IPS DF 6.9 (cell line): ENCODE measurements at regions not wholly inside any gene's neighbourhood (a gene's known extent, or its start where the extent isn't known, plus 50 kb on each side); places are given as distances from the start of the nearest gene placed in this dataset.
"Not testable (repeated sequence)": the region's sequence is repeated elsewhere in the genome, so short reads cannot be mapped to it uniquely, and the experiment has no call there.

ENCODE experiments used
- DNase-seq: peaks from one replicate; pipeline ENCODE4 v3.0.0-alpha.2; 2013; ENCODE audit warnings: low read depth, low spot score
- H3K27ac ChIP-seq: one replicate; pipeline ENCODE4 v1.5.1; 2013; ENCODE audit warnings: low read length, control low read depth
- H3K27me3 ChIP-seq: 2 replicates; pipeline ENCODE4 v1.6.1; 2013; ENCODE audit warnings: mild to moderate bottlenecking, low read length; ENCODE audit not compliant: control insufficient read depth, insufficient read depth
- H3K36me3 ChIP-seq: 2 replicates; pipeline ENCODE4 v1.6.1; 2013; ENCODE audit warnings: low read length; ENCODE audit not compliant: control insufficient read depth, insufficient read depth
- H3K4me1 ChIP-seq: 2 replicates; pipeline ENCODE4 v1.6.1; 2013; ENCODE audit warnings: low read length; ENCODE audit not compliant: control insufficient read depth, insufficient read depth
- H3K4me3 ChIP-seq: 2 replicates; pipeline ENCODE4 v1.5.1; 2013; ENCODE audit warnings: mild to moderate bottlenecking, low read length
- H3K9me3 ChIP-seq: 2 replicates; pipeline ENCODE4 v1.6.1; 2013; ENCODE audit warnings: low read length, inconsistent platforms; ENCODE audit not compliant: control insufficient read depth, insufficient read depth
- WGBS: extraction: QIAGEN DNeasy Blood & Tissue Kit; methylation state at CpG from one replicate; pipeline ENCODE4 v1.1.7; 2013; ENCODE audit warnings: mixed read lengths, missing lambda C conversion rate; ENCODE audit not compliant: insufficient read length, insufficient coverage; 5-methylcytosine and 5-hydroxymethylcytosine counted together

- H3K27me3 ChIP-seq, result no peaks in the 10 kb centered on the region
- no peaks in the 10 kb centered on the region for H3K4me1 ChIP-seq
- no peak overlapping the region for H3K4me3 ChIP-seq
- whole genome bisulfite sequencing, result no CpG with 5 or more reads among the region's 3 CpGs
- no peaks in the 10 kb centered on the region for H3K9me3 ChIP-seq
- DNase-seq, result no peak
- no peak overlapping the region for H3K27ac ChIP-seq
- no peaks in the 10 kb centered on the region for H3K36me3 ChIP-seq
Observed at GRCh38 chr12:67780580-67781084, 132.1 kb downstream of the DYRK2 start.

GRCh38 chr12:67782573-67782972 lies 134.0 kb downstream of the DYRK2 start:
- no peak for DNase-seq
- no peak overlapping the region for H3K27ac ChIP-seq
- no peaks in the 10 kb centered on the region for H3K27me3 ChIP-seq
- H3K9me3 ChIP-seq, result no peaks in the 10 kb centered on the region
- no peaks in the 10 kb centered on the region for H3K36me3 ChIP-seq
- no CpG with 5 or more reads among the region's 1 CpG for WGBS
- H3K4me3 ChIP-seq, result no peak overlapping the region
- H3K4me1 ChIP-seq, result no peaks in the 10 kb centered on the region

- Histone ChIP-seq H3K9me3 (no peaks in the 10 kb centered on the region), H3K27ac (no peak overlapping the region), H3K27me3 (no peaks in the 10 kb centered on the region), H3K36me3 (no peaks in the 10 kb centered on the region), H3K4me1 (no peaks in the 10 kb centered on the region), H3K4me3 (no peak overlapping the region)
- WGBS, result no CpG with 5 or more reads among the region's 1 CpG
- no peak for DNase-seq
Observed at GRCh38 chr12:67783393-67783792, 134.8 kb downstream of the DYRK2 start.

- H3K27ac ChIP-seq, result no peak overlapping the region
- no CpG with 5 or more reads among the region's 3 CpGs for WGBS
- H3K36me3 ChIP-seq, result no peaks in the 10 kb centered on the region
- no peaks in the 10 kb centered on the region for H3K4me1 ChIP-seq
- H3K27me3 ChIP-seq, result no peaks in the 10 kb centered on the region
- DNase-seq, result no peak
- H3K4me3 ChIP-seq, result no peak overlapping the region
- no peaks in the 10 kb centered on the region for H3K9me3 ChIP-seq
Observed at GRCh38 chr12:67784831-67785230, 136.3 kb downstream of the DYRK2 start.

GRCh38 chr12:67786086-67786485 lies 137.5 kb downstream of the DYRK2 start:
- Histone ChIP-seq H3K36me3 (no peaks in the 10 kb centered on the region), H3K9me3 (no peaks in the 10 kb centered on the region), H3K27me3 (no peaks in the 10 kb centered on the region), H3K4me1 (no peaks in the 10 kb centered on the region), H3K27ac (no peak overlapping the region), H3K4me3 (no peak overlapping the region)
- WGBS, result no CpG with 5 or more reads among the region's 3 CpGs
- no peak for DNase-seq

- Histone ChIP-seq H3K36me3 (no peaks in the 10 kb centered on the region), H3K27ac (no peak overlapping the region), H3K4me1 (no peaks in the 10 kb centered on the region), H3K27me3 (no peaks in the 10 kb centered on the region), H3K4me3 (no peak overlapping the region), H3K9me3 (no peaks in the 10 kb centered on the region)
- DNase-seq, result no peak
- WGBS, result no CpG with 5 or more reads among the region's 5 CpGs
Observed at GRCh38 chr12:67788118-67788517, 139.6 kb downstream of the DYRK2 start.

- H3K27ac ChIP-seq, result no peak overlapping the region
- H3K4me3 ChIP-seq, result no peak overlapping the region
- no peaks in the 10 kb centered on the region for H3K9me3 ChIP-seq
- H3K27me3 ChIP-seq, result no peaks in the 10 kb centered on the region
- no peaks in the 10 kb centered on the region for H3K36me3 ChIP-seq
- no peak for DNase-seq
- no peaks in the 10 kb centered on the region for H3K4me1 ChIP-seq
Observed at GRCh38 chr12:67789266-67789665, 140.7 kb downstream of the DYRK2 start.

- H3K9me3 ChIP-seq, result no peaks in the 10 kb centered on the region
- H3K36me3 ChIP-seq, result no peaks in the 10 kb centered on the region
- no peaks in the 10 kb centered on the region for H3K4me1 ChIP-seq
- no peak overlapping the region for H3K4me3 ChIP-seq
- no CpG with 5 or more reads among the region's 2 CpGs for WGBS
- no peaks in the 10 kb centered on the region for H3K27me3 ChIP-seq
- DNase-seq, result no peak
- no peak overlapping the region for H3K27ac ChIP-seq
Observed at GRCh38 chr12:67790660-67791059, 142.1 kb downstream of the DYRK2 start.

GRCh38 chr12:67791362-67791761 lies 142.8 kb downstream of the DYRK2 start:
- H3K9me3 ChIP-seq, H3K4me3 ChIP-seq, DNase-seq, H3K4me1 ChIP-seq, H3K36me3 ChIP-seq, H3K27me3 ChIP-seq, H3K27ac ChIP-seq: not testable (repeated sequence)
- no CpG with 5 or more reads among the region's 3 CpGs for WGBS

GRCh38 chr12:67792185-67792584 lies 143.6 kb downstream of the DYRK2 start:
- Histone ChIP-seq H3K4me1 (no peaks in the 10 kb centered on the region), H3K4me3 (no peak overlapping the region), H3K9me3 (no peaks in the 10 kb centered on the region), H3K27ac (no peak overlapping the region), H3K36me3 (no peaks in the 10 kb centered on the region), H3K27me3 (no peaks in the 10 kb centered on the region)
- no CpG with 5 or more reads among the region's 12 CpGs for WGBS
- DNase-seq, result no peak

- no CpG with 5 or more reads among the region's 2 CpGs for WGBS
Observed at GRCh38 chr12:67794161-67794560, 145.6 kb downstream of the DYRK2 start.

More at GRCh38 chr12:67794161-67794560, 145.6 kb downstream of the DYRK2 start:
- DNase-seq, result no peak
- Histone ChIP-seq H3K27me3 (no peaks in the 10 kb centered on the region), H3K9me3 (no peaks in the 10 kb centered on the region), H3K27ac (no peak overlapping the region), H3K4me3 (no peak overlapping the region), H3K36me3 (no peaks in the 10 kb centered on the region), H3K4me1 (no peaks in the 10 kb centered on the region)
